ENCODE measurements at regions not wholly inside any gene's neighbourhood (a gene's known extent, or its start where the extent isn't known, plus 50 kb on each side); places are given as distances from the start of the nearest gene placed in this dataset.

GRCh38 chr2:239818531-239819011 lies 206.6 kb downstream of the NDUFA10 start:
- dilution Hi-C loops (cut with MboI; ENCODE audit: extremely low pct_ligation_motif_present, low sequenced_read_pairs) (no loop called here), intact Hi-C loops (cut with micrococcal nuclease) (no loop called here)
- no TSS peak for BruUV-seq (replicated peaks)
- H3K4me1 ChIP-seq (ENCODE audit: control insufficient read depth, extremely low read depth, insufficient read depth, low read length), result no peaks in the 10 kb centered on the region
- H4K20me1 ChIP-seq (replicated peaks; ENCODE audit: control insufficient read depth, extremely low read depth, insufficient read depth, low read length), result no peaks in the 10 kb centered on the region
- POLR2A ChIA-PET, result no interaction called here
- no peaks in the 10 kb centered on the region for H3K9me1 ChIP-seq (replicated peaks; ENCODE audit: control insufficient read depth, extremely low read depth, insufficient read depth, low read length)
- H3K4me2 ChIP-seq (ENCODE audit: insufficient read depth, low read length), result no peak overlapping the region
- FAIRE-seq (no peak), DNase-seq (ENCODE audit: low read depth, low spot score) (no peak)
- no peak overlapping the region for H3K4me3 ChIP-seq (replicated peaks in 1 of 3; ENCODE audit: insufficient read depth in 1 of 3, low read depth in 1 of 3, low read length in 3 of 3)
- H3K79me2 ChIP-seq (ENCODE audit: control insufficient read depth, insufficient read depth, low read length), result no peaks in the 10 kb centered on the region
- H3K27ac ChIP-seq (ENCODE audit: insufficient read depth, low read depth, low read length), result no peak overlapping the region
- H3K27me3 ChIP-seq (ENCODE audit: control insufficient read depth in 2 of 2, insufficient read depth in 2 of 2, low read length in 2 of 2), result no peaks in the 10 kb centered on the region
- H3K9ac ChIP-seq (replicated peaks; ENCODE audit: extremely low read depth, insufficient read depth, low read length), result no peak overlapping the region
- CTCF ChIA-PET, result no interaction called here
- H3K9me3 ChIP-seq (replicated peaks; ENCODE audit: control insufficient read depth, insufficient read depth, low read length), result no peaks in the 10 kb centered on the region
- H2AFZ ChIP-seq (ENCODE audit: low read depth, low read length), result no peak overlapping the region
- TF ChIP-seq GATA2 (IDR thresholded peaks at IDR 0.05; ENCODE audit: insufficient read depth, insufficient read length, low read depth, low read length) (no peak), POLR2AphosphoS5 (IDR thresholded peaks at IDR 0.05; ENCODE audit: insufficient read depth, low read depth, low read length) (no peak), POLR2A (IDR thresholded peaks at IDR 0.05; ENCODE audit: low read depth, low read length) (no peak), EZH2 (IDR thresholded peaks at IDR 0.05; ENCODE audit: borderline replicate concordance, low read depth, low read length, severe bottlenecking) (no peak), MYC (IDR thresholded peaks at IDR 0.05; ENCODE audit: low read depth, low read length) (no peak), MAX (IDR thresholded peaks at IDR 0.05; ENCODE audit: insufficient read depth, insufficient read length) (no peak), FOS (IDR thresholded peaks at IDR 0.05; ENCODE audit: borderline replicate concordance, insufficient read depth, low read length) (no peak), JUN (IDR thresholded peaks at IDR 0.05; ENCODE audit: borderline replicate concordance, insufficient read depth, insufficient read length, low read depth) (no peak), CTCF (IDR thresholded peaks at IDR 0.05; ENCODE audit: extremely low read depth in 1 of 2, insufficient read depth in 1 of 2, low read depth in 1 of 2, low read length in 2 of 2) (no peak)
- no peaks in the 10 kb centered on the region for H3K36me3 ChIP-seq (ENCODE audit: control insufficient read depth in 2 of 2, extremely low read depth in 1 of 2, insufficient read depth in 2 of 2, low read length in 2 of 2)
